ENCODE measurements at regions not wholly inside any gene's neighbourhood (a gene's known extent, or its start where the extent isn't known, plus 50 kb on each side); places are given as distances from the start of the nearest gene placed in this dataset.
"Not testable (repeated sequence)": the region's sequence is repeated elsewhere in the genome, so short reads cannot be mapped to it uniquely, and the experiment has no call there.

DNA sequence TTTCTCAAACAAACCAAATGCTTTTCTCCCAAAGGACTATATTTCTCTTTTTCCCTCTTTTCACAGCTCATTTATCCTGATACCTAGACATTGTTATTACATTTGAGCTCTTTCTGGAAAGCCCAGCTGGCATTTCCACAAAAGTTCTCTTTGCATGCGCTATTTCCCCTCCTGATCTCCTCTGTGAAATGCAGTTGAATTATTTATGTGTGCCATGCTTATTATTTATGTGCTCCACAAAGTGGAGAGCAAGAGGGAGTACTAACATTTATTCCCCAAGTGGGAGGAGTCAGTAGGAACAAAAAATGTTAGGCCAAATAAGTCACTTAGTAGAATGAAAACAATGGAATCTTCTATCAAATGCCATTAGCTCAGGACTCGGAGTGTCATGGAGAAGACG, 626.6 kb upstream of the IGFBP7 start (continued):
- TF ChIP-seq, protein P1, sequence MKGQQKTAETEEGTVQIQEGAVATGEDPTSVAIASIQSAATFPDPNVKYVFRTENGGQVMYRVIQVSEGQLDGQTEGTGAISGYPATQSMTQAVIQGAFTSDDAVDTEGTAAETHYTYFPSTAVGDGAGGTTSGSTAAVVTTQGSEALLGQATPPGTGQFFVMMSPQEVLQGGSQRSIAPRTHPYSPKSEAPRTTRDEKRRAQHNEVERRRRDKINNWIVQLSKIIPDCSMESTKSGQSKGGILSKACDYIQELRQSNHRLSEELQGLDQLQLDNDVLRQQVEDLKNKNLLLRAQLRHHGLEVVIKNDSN (IDR thresholded peaks at IDR 0.05; ENCODE audit: borderline replicate concordance, extremely low read length, insufficient read depth, low read depth, low read length) = no peak
- TF ChIP-seq, protein P2, sequence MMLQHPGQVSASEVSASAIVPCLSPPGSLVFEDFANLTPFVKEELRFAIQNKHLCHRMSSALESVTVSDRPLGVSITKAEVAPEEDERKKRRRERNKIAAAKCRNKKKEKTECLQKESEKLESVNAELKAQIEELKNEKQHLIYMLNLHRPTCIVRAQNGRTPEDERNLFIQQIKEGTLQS (IDR thresholded peaks at IDR 0.05; ENCODE audit: borderline replicate concordance, extremely low read depth, low read depth, low read length) = no peak
- TF ChIP-seq BCL3 (IDR thresholded peaks at IDR 0.05; ENCODE audit: borderline replicate concordance, insufficient read depth, low read depth, low read length, poor library complexity, severe bottlenecking) = no peak

- POLR2A ChIA-PET = no interaction called here
Measured at GRCh38 chr4:57734104-57734670, 624.0 kb upstream of the IGFBP7 start.

GRCh38 chr4:57729775-57730570, 619.8 kb upstream of the IGFBP7 start:
- H3K27me3 ChIP-seq (replicated peaks in 1 of 2; ENCODE audit: control insufficient read depth in 2 of 2, insufficient read depth in 2 of 2, low read length in 1 of 2); H3K36me3 ChIP-seq (ENCODE audit: control insufficient read depth in 2 of 2, insufficient read depth in 2 of 2, low read length in 1 of 2); H3K4me1 ChIP-seq (ENCODE audit: control insufficient read depth, insufficient read depth, low read length); FAIRE-seq; BruUV-seq (replicated peaks); H3K9me3 ChIP-seq (replicated peaks; ENCODE audit: control insufficient read depth, insufficient read depth, low read length); ATAC-seq; POLR2A ChIA-PET; H3K4me3 ChIP-seq; H3K27ac ChIP-seq (ENCODE audit: control insufficient read depth, insufficient read depth); H3K4me2 ChIP-seq (ENCODE audit: control insufficient read depth, insufficient read depth); H4K20me1 ChIP-seq (ENCODE audit: control insufficient read depth, insufficient read depth); in situ Hi-C loops (cut with MboI); intact Hi-C loops (cut with micrococcal nuclease; ENCODE audit: unreplicated experiment); H2AFZ ChIP-seq (ENCODE audit: control insufficient read depth, low read depth, low read length); H3K9ac ChIP-seq (ENCODE audit: control insufficient read depth, insufficient read depth, low read length); H3K79me2 ChIP-seq (ENCODE audit: control insufficient read depth, insufficient read depth, low read length); CTCF ChIA-PET; RAD21 ChIA-PET (ENCODE audit: unreplicated experiment); DNase-seq (ENCODE audit: low read depth, low spot score): not testable (repeated sequence)
- WGBS (ENCODE audit: insufficient coverage, insufficient replicate concordance, low lambda C conversion rate, missing lambda C conversion rate) = 42% methylated on average over 29 of the region's 33 CpGs
- SMC1A ChIA-PET (ENCODE audit: uncharacterized antibody, unreplicated experiment) = interaction anchor here (1.0 kb wide), 1 partner anchor 18 kb away, joined by 3 read pairs; no protein-coding TSS in a partner anchor

More at GRCh38 chr4:57734104-57734670, 624.0 kb upstream of the IGFBP7 start:
- ChIA-PET RAD21 (ENCODE audit: unreplicated experiment) (no interaction called here), CTCF (no interaction called here), SMC1A (ENCODE audit: uncharacterized antibody, unreplicated experiment) (no interaction called here)
- Histone ChIP-seq H2AFZ (ENCODE audit: control insufficient read depth, low read depth, low read length) (no peak overlapping the region), H3K27ac (ENCODE audit: control insufficient read depth, insufficient read depth) (no peak overlapping the region), H3K4me3 (no peak overlapping the region), H3K4me2 (ENCODE audit: control insufficient read depth, insufficient read depth) (no peak overlapping the region), H4K20me1 (ENCODE audit: control insufficient read depth, insufficient read depth) (no peaks in the 10 kb centered on the region), H3K79me2 (ENCODE audit: control insufficient read depth, insufficient read depth, low read length) (no peaks in the 10 kb centered on the region), H3K4me1 (ENCODE audit: control insufficient read depth, insufficient read depth, low read length) (no peaks in the 10 kb centered on the region), H3K27me3 (replicated peaks in 1 of 2; ENCODE audit: control insufficient read depth in 2 of 2, insufficient read depth in 2 of 2, low read length in 1 of 2) (no peaks in the 10 kb centered on the region), H3K9me3 (replicated peaks; ENCODE audit: control insufficient read depth, insufficient read depth, low read length) (no peaks in the 10 kb centered on the region), H3K9ac (ENCODE audit: control insufficient read depth, insufficient read depth, low read length) (no peak overlapping the region), H3K36me3 (ENCODE audit: control insufficient read depth in 2 of 2, insufficient read depth in 2 of 2, low read length in 1 of 2) (no peaks in the 10 kb centered on the region)
- ATAC-seq (no peak), FAIRE-seq (no peak), DNase-seq (ENCODE audit: low read depth, low spot score) (no peak)
- intact Hi-C loops (cut with micrococcal nuclease; ENCODE audit: unreplicated experiment) (no loop called here), in situ Hi-C loops (cut with MboI) (no loop called here)
- no TSS peak for BruUV-seq (replicated peaks)
- TF ChIP-seq EED (IDR thresholded peaks at IDR 0.05; ENCODE audit: low read depth) = no peak
- TF ChIP-seq BCL11A (IDR thresholded peaks at IDR 0.05; ENCODE audit: low read depth, low read length) = no peak
- TF ChIP-seq IRF3 (IDR thresholded peaks at IDR 0.05) = no peak
- 10% methylated on average over 4 of the region's 4 CpGs for WGBS (ENCODE audit: insufficient coverage, insufficient replicate concordance, low lambda C conversion rate, missing lambda C conversion rate)

All from GM12878 (cell line).